ENCODE measurements at regions not wholly inside any gene's neighbourhood (a gene's known extent, or its start where the extent isn't known, plus 50 kb on each side); places are given as distances from the start of the nearest gene placed in this dataset.
"Not testable (repeated sequence)": the region's sequence is repeated elsewhere in the genome, so short reads cannot be mapped to it uniquely, and the experiment has no call there.

- DNase-seq, result no peak
- 11 to 51% (median 33%) methylated on average over 3 of the region's 3 CpGs for WGBS, 5 donors
- TF ChIP-seq POLR2AphosphoS5 (IDR thresholded peaks at IDR 0.05) (no peak), POLR2A (IDR thresholded peaks at IDR 0.05) (no peak), CTCF (IDR thresholded peaks at IDR 0.05 in 8 of 11, conservative IDR thresholded peaks at IDR 0.05 in 3 of 11) (no peak)
Observed at GRCh38 chr1:143748906-143749305, 222.9 kb downstream of the FAM72C start.

GRCh38 chr1:143736562-143736961 is 235.2 kb downstream of the FAM72C start:
- Histone ChIP-seq H3K36me3 (no peaks in the 10 kb centered on the region), H3K4me1 (no peaks in the 10 kb centered on the region), H3K27me3 (replicated peaks in 1 of 7) (peaks cover 0 to 30% (median 10%) of the 10 kb centered on the region in 7 donors), H3K9me3 (no peaks in the 10 kb centered on the region), H3K4me3 (peak overlapping the region in 4 of 8 donors; percentile 4 to 58 (median 26)), H3K27ac (peak overlapping the region in 5 of 8 donors; percentile 37 to 65 (median 60))
- TF ChIP-seq CTCF (IDR thresholded peaks at IDR 0.05 in 8 of 11, conservative IDR thresholded peaks at IDR 0.05 in 3 of 11), result no peak
- TF ChIP-seq POLR2AphosphoS5 (IDR thresholded peaks at IDR 0.05), result no peak
- TF ChIP-seq POLR2A (IDR thresholded peaks at IDR 0.05), result no peak
- no peak for DNase-seq
- WGBS, 5 donors, result 4 to 34% (median 12%) methylated on average over 13 to 14 of the region's 14 CpGs
- intact Hi-C loops (cut with DNase I; ENCODE audit: low total_unique reads), result no loop called here

More at GRCh38 chr1:143748906-143749305, 222.9 kb downstream of the FAM72C start:
- Histone ChIP-seq H3K27ac (no peak overlapping the region), H3K4me3 (no peak overlapping the region), H3K4me1 (no peaks in the 10 kb centered on the region), H3K27me3 (replicated peaks in 1 of 7) (peaks cover 0 to 5% (median 0%) of the 10 kb centered on the region in 7 donors), H3K9me3 (peaks cover 0 to 12% (median 4%) of the 10 kb centered on the region in 8 donors), H3K36me3 (no peaks in the 10 kb centered on the region)
- intact Hi-C loops (cut with DNase I; ENCODE audit: low total_unique reads), result no loop called here

GRCh38 chr1:143735764-143736461 is 235.9 kb downstream of the FAM72C start:
- Histone ChIP-seq H3K36me3 (no peaks in the 10 kb centered on the region), H3K4me3 (peak overlapping the region in 4 of 8 donors; percentile 4 to 58 (median 26)), H3K27ac (peak overlapping the region in 6 of 8 donors; percentile 37 to 65 (median 58)), H3K4me1 (no peaks in the 10 kb centered on the region), H3K27me3 (replicated peaks in 1 of 7) (peaks cover 0 to 30% (median 10%) of the 10 kb centered on the region in 7 donors), H3K9me3 (no peaks in the 10 kb centered on the region)
- 5 to 17% (median 6%) methylated on average over 12 to 36 of the region's 36 CpGs for WGBS, 5 donors
- DNase-seq, result no peak
- intact Hi-C loops (cut with DNase I; ENCODE audit: low total_unique reads), result no loop called here
- TF ChIP-seq POLR2A (IDR thresholded peaks at IDR 0.05) (no peak), CTCF (IDR thresholded peaks at IDR 0.05 in 8 of 11, conservative IDR thresholded peaks at IDR 0.05 in 3 of 11) (no peak), POLR2AphosphoS5 (IDR thresholded peaks at IDR 0.05) (peak in 1 of 3 donors; percentile 33)

- H3K4me3 ChIP-seq; H3K9me3 ChIP-seq; DNase-seq; intact Hi-C loops (cut with DNase I; ENCODE audit: low total_unique reads); H3K4me1 ChIP-seq; H3K36me3 ChIP-seq; H3K27ac ChIP-seq: not testable (repeated sequence)
- H3K27me3 ChIP-seq (replicated peaks in 1 of 7), result peaks cover 0 to 30% (median 10%) of the 10 kb centered on the region in 7 donors
- WGBS, 5 donors, result 27 to 68% (median 38%) methylated on average over 3 of the region's 3 CpGs
Observed at GRCh38 chr1:143734261-143734660, 237.5 kb downstream of the FAM72C start.

GRCh38 chr1:143730890-143731289 is 240.9 kb downstream of the FAM72C start:
- 69 to 93% (median 88%) methylated on average over 6 of the region's 6 CpGs for WGBS, 5 donors
- H3K27me3 ChIP-seq (replicated peaks in 1 of 7), result peaks cover 0 to 29% (median 6%) of the 10 kb centered on the region in 7 donors

More at GRCh38 chr1:143730890-143731289, 240.9 kb downstream of the FAM72C start:
- intact Hi-C loops (cut with DNase I; ENCODE audit: low total_unique reads); H3K27ac ChIP-seq; H3K4me3 ChIP-seq; DNase-seq; H3K4me1 ChIP-seq; H3K36me3 ChIP-seq; H3K9me3 ChIP-seq: not testable (repeated sequence)
